H9 (cell line): ENCODE measurements at regions not wholly inside any gene's neighbourhood (a gene's known extent, or its start where the extent isn't known, plus 50 kb on each side); places are given as distances from the start of the nearest gene placed in this dataset.

ENCODE experiments used
- DNase-seq: peaks from one replicate; pipeline ENCODE4 v3.0.0-alpha.2; 2017
- H2AFZ ChIP-seq: one replicate; pipeline ENCODE4 v1.6.1; 2013; ENCODE audit warnings: mild to moderate bottlenecking, low read length, control low read depth, moderate library complexity
- H2AK5ac ChIP-seq: 2 replicates; pipeline ENCODE4 v1.6.1; 2013; ENCODE audit warnings: low read length, control low read depth, mixed read lengths; ENCODE audit not compliant: insufficient read length
- H2BK120ac ChIP-seq: one replicate; pipeline ENCODE4 v1.6.1; 2013; ENCODE audit warnings: low read depth, mild to moderate bottlenecking, low read length, control low read depth, inconsistent platforms; ENCODE audit not compliant: poor library complexity, severe bottlenecking
- H2BK12ac ChIP-seq: 2 replicates; pipeline ENCODE4 v1.6.1; 2013; ENCODE audit warnings: low read length, control low read depth, mixed read lengths, low read depth; ENCODE audit not compliant: insufficient read length
- H2BK15ac ChIP-seq: 2 replicates; pipeline ENCODE4 v1.6.1; 2013; ENCODE audit warnings: low read depth, low read length, control low read depth
- H2BK20ac ChIP-seq: one replicate; pipeline ENCODE4 v1.6.1; 2013; ENCODE audit warnings: low read depth, mild to moderate bottlenecking, low read length, control low read depth, inconsistent platforms; ENCODE audit not compliant: poor library complexity, severe bottlenecking
- H2BK5ac ChIP-seq: 2 replicates; pipeline ENCODE4 v1.6.1; 2013; ENCODE audit warnings: low read length, control low read depth, mixed read lengths; ENCODE audit not compliant: insufficient read length
- H3K14ac ChIP-seq: 2 replicates; pipeline ENCODE4 v1.6.1; 2013; ENCODE audit warnings: low read length, control low read depth; ENCODE audit not compliant: insufficient read depth
- H3K18ac ChIP-seq: 2 replicates; pipeline ENCODE4 v1.6.1; 2013; ENCODE audit warnings: low read depth, mild to moderate bottlenecking, mixed read lengths, low read length, control low read depth; ENCODE audit not compliant: insufficient read length
- H3K23ac ChIP-seq: 2 replicates; pipeline ENCODE4 v1.6.1; 2013; ENCODE audit warnings: low read length, control low read depth, mixed read lengths, low read depth; ENCODE audit not compliant: insufficient read length
- H3K23me2 ChIP-seq: 2 replicates; pipeline ENCODE4 v1.6.1; 2013; ENCODE audit warnings: low read depth, mild to moderate bottlenecking, mixed read lengths, low read length, control low read depth; ENCODE audit not compliant: insufficient read length, poor library complexity, severe bottlenecking
- H3K27ac ChIP-seq: 2 replicates; pipeline ENCODE4 v1.5.1; 2013; ENCODE audit warnings: low read length, control low read depth, mixed read lengths, low read depth; ENCODE audit not compliant: insufficient read length
- H3K27me3 ChIP-seq: 2 replicates; pipeline ENCODE4 v1.6.1; 2013; ENCODE audit warnings: low read length, control low read depth, inconsistent platforms; ENCODE audit not compliant: insufficient read depth
- H3K4ac ChIP-seq: 2 replicates; pipeline ENCODE4 v1.6.1; 2013; ENCODE audit warnings: low read depth, mild to moderate bottlenecking, control low read depth, inconsistent platforms, low read length, moderate library complexity
- H3K4me1 ChIP-seq: 2 replicates; pipeline ENCODE4 v1.6.1; 2013; ENCODE audit warnings: low read length, control low read depth, inconsistent platforms; ENCODE audit not compliant: insufficient read depth
- H3K4me2 ChIP-seq: 2 replicates; pipeline ENCODE4 v1.6.1; 2013; ENCODE audit warnings: low read length, control low read depth, mixed read lengths; ENCODE audit not compliant: insufficient read length, insufficient read depth
- H3K56ac ChIP-seq: 2 replicates; pipeline ENCODE4 v1.6.1; 2013; ENCODE audit warnings: low read depth, mild to moderate bottlenecking, mixed read lengths, low read length, control low read depth; ENCODE audit not compliant: insufficient read length
- H3K79me1 ChIP-seq: 2 replicates; pipeline ENCODE4 v1.6.1; 2013; ENCODE audit warnings: low read depth, mild to moderate bottlenecking, moderate library complexity, low read length, control low read depth, inconsistent platforms; ENCODE audit not compliant: insufficient read depth, poor library complexity, severe bottlenecking
- H3K79me2 ChIP-seq: 2 replicates; pipeline ENCODE4 v1.6.1; 2013; ENCODE audit warnings: low read length, control low read depth, inconsistent platforms; ENCODE audit not compliant: insufficient read depth
- H3K9ac ChIP-seq: 2 replicates; pipeline ENCODE4 v1.6.1; 2013; ENCODE audit warnings: low read length, control low read depth, mixed read lengths; ENCODE audit not compliant: insufficient read length; ENCODE audit errors: extremely low read depth
- H3K9me3 ChIP-seq: one replicate; pipeline ENCODE4 v1.6.1; 2013; ENCODE audit warnings: low read depth, low read length, inconsistent platforms; ENCODE audit not compliant: control insufficient read depth
- H3T11ph ChIP-seq: one replicate; pipeline ENCODE4 v1.6.1; 2013; ENCODE audit warnings: mild to moderate bottlenecking, low read length, control low read depth, inconsistent platforms
- H4K20me1 ChIP-seq: one replicate; pipeline ENCODE4 v1.6.1; 2013; ENCODE audit not compliant: control insufficient read depth, insufficient read length, insufficient read depth
- H4K5ac ChIP-seq: 2 replicates; pipeline ENCODE4 v1.6.1; 2013; ENCODE audit warnings: low read depth, mild to moderate bottlenecking, mixed read lengths, low read length, control low read depth; ENCODE audit not compliant: insufficient read length
- H4K8ac ChIP-seq: replicated peaks from 2 replicates; pipeline ENCODE4 v1.6.1; 2013; ENCODE audit warnings: low read length, control low read depth, mixed read lengths, low read depth; ENCODE audit not compliant: insufficient read length
- H4K91ac ChIP-seq: 2 replicates; pipeline ENCODE4 v1.6.1; 2013; ENCODE audit warnings: low read depth, mild to moderate bottlenecking, moderate library complexity, mixed read lengths, low read length, control low read depth; ENCODE audit not compliant: insufficient read length
- H3K27ac Mint-ChIP-seq, 3 experiments: 2 replicates in 2 of 3; 3 replicates in 1 of 3; pipeline ENCODE4 v1.8.0; 2020 to 2021; ENCODE audit warnings: mixed read lengths in 3 of 3, mild to moderate bottlenecking in 1 of 3, moderate library complexity in 1 of 3
- H3K27me3 Mint-ChIP-seq: 2 replicates; pipeline ENCODE4 v1.8.0; 2021; ENCODE audit warnings: low read depth, mild to moderate bottlenecking, moderate library complexity, mixed read lengths
- H3K36me3 Mint-ChIP-seq, 3 experiments: 2 replicates in 2 of 3; 3 replicates in 1 of 3; pipeline ENCODE4 v1.8.0; 2020 to 2021; ENCODE audit warnings: low read depth in 3 of 3, mixed read lengths in 3 of 3; ENCODE audit not compliant: insufficient read depth in 1 of 3
- H3K4me1 Mint-ChIP-seq, 2 experiments: 2 replicates each; pipeline ENCODE4 v1.8.0; 2020; ENCODE audit warnings: mixed read lengths in 2 of 2
- H3K4me3 Mint-ChIP-seq, 2 experiments: 2 replicates in 1 of 2; 3 replicates in 1 of 2; pipeline ENCODE4 v1.8.0; 2020 to 2021; ENCODE audit warnings: mild to moderate bottlenecking in 2 of 2, mixed read lengths in 2 of 2, moderate library complexity in 1 of 2
- H3K9me3 Mint-ChIP-seq, 2 experiments: 2 replicates in 1 of 2; 3 replicates in 1 of 2; pipeline ENCODE4 v1.8.0; 2020; ENCODE audit warnings: mild to moderate bottlenecking in 2 of 2, mixed read lengths in 2 of 2, moderate library complexity in 1 of 2
- CTCF ChIP-seq: fragments of 200-600 bp; sonication (generic); conservative IDR thresholded peaks from 3 replicates; pipeline ENCODE4 v1.8.0; 2021; ENCODE audit warnings: antibody characterized with exemption, mild to moderate bottlenecking
- WGBS: extraction: QIAGEN DNeasy Blood & Tissue Kit; methylation state at CpG from one replicate; pipeline ENCODE4 v1.1.7; 2013; ENCODE audit warnings: missing lambda C conversion rate, low lambda C conversion rate, mixed read lengths; ENCODE audit not compliant: insufficient read length; ENCODE audit errors: extremely low coverage; 5-methylcytosine and 5-hydroxymethylcytosine counted together

- H2BK5ac ChIP-seq: no peak overlapping the region
- H3K79me2 ChIP-seq: no peaks in the 10 kb centered on the region
- H3K4me1 ChIP-seq: no peaks in the 10 kb centered on the region
- H4K91ac ChIP-seq: no peak overlapping the region
- no peak overlapping the region for H2BK120ac ChIP-seq
- no peak overlapping the region for H4K5ac ChIP-seq
- H3T11ph ChIP-seq: no peak overlapping the region
- no peak overlapping the region for H3K4me2 ChIP-seq
- H2BK20ac ChIP-seq: no peak overlapping the region
- WGBS: no CpG with 5 or more reads among the region's 16 CpGs
- no peaks in the 10 kb centered on the region for H4K20me1 ChIP-seq
- H2BK15ac ChIP-seq: no peak overlapping the region
- H3K23me2 ChIP-seq: no peaks in the 10 kb centered on the region
- H3K14ac ChIP-seq: no peak overlapping the region
- peak overlapping the region in 1 of 3 experiments; percentile 55; a peak in 1 of 7 replicates for H3K27ac Mint-ChIP-seq
- H3K9ac ChIP-seq: no peak overlapping the region
- H3K27me3 ChIP-seq: no peaks in the 10 kb centered on the region
- H3K4ac ChIP-seq: no peak overlapping the region
- H3K4me1 Mint-ChIP-seq: peaks cover 7 to 8% of the 10 kb centered on the region in 2 experiments
- H3K18ac ChIP-seq: no peak overlapping the region
- no peaks in the 10 kb centered on the region for H3K36me3 Mint-ChIP-seq
- no peaks in the 10 kb centered on the region; the same call in 1 of the 2 replicates for H3K27me3 Mint-ChIP-seq
- no peak for TF ChIP-seq CTCF
- H3K27ac ChIP-seq: no peak overlapping the region
- H2AFZ ChIP-seq: no peak overlapping the region
- H2BK12ac ChIP-seq: no peak overlapping the region
- no peaks in the 10 kb centered on the region for H3K9me3 Mint-ChIP-seq
- H4K8ac ChIP-seq: no peak overlapping the region
- H3K4me3 Mint-ChIP-seq: no peak overlapping the region
- H3K23ac ChIP-seq: no peak overlapping the region
- no peaks in the 10 kb centered on the region for H3K79me1 ChIP-seq
- no peak overlapping the region for H3K56ac ChIP-seq
- H2AK5ac ChIP-seq: no peak overlapping the region
- no peak for DNase-seq
- H3K9me3 ChIP-seq: no peaks in the 10 kb centered on the region
Observed at GRCh38 chr10:132115732-132116131, 50.0 kb downstream of the JAKMIP3 start.
